ENCODE measurements at regions not wholly inside any gene's neighbourhood (a gene's known extent, or its start where the extent isn't known, plus 50 kb on each side); places are given as distances from the start of the nearest gene placed in this dataset.

- H3K27me3 Mint-ChIP-seq (ENCODE audit: low read depth): no peaks in the 10 kb centered on the region
- H3K27ac Mint-ChIP-seq: no peak overlapping the region
- peaks cover 35% of the 10 kb centered on the region for H3K9me3 Mint-ChIP-seq
- H3K4me3 Mint-ChIP-seq: no peak overlapping the region
- no peaks in the 10 kb centered on the region for H3K4me1 Mint-ChIP-seq (ENCODE audit: low read depth)
- no peaks in the 10 kb centered on the region for H3K36me3 Mint-ChIP-seq (ENCODE audit: low read depth)
- no peak for DNase-seq (ENCODE audit: low spot score)
Observed at GRCh38 chr2:51410331-51410730, 378.4 kb upstream of the NRXN1 start.

GRCh38 chr2:51409920-51410319 lies 378.0 kb upstream of the NRXN1 start:
- no peaks in the 10 kb centered on the region for H3K4me1 Mint-ChIP-seq (ENCODE audit: low read depth)
- H3K9me3 Mint-ChIP-seq: peaks cover 37% of the 10 kb centered on the region
- H3K27me3 Mint-ChIP-seq (ENCODE audit: low read depth): no peaks in the 10 kb centered on the region
- no peak overlapping the region for H3K4me3 Mint-ChIP-seq
- H3K36me3 Mint-ChIP-seq (ENCODE audit: low read depth): no peaks in the 10 kb centered on the region
- no peak for DNase-seq (ENCODE audit: low spot score)
- H3K27ac Mint-ChIP-seq: no peak overlapping the region

GRCh38 chr2:51404226-51404625 lies 372.3 kb upstream of the NRXN1 start:
- H3K27ac Mint-ChIP-seq: no peak overlapping the region

GRCh38 chr2:51401546-51401945 lies 369.6 kb upstream of the NRXN1 start:
- no peak for DNase-seq (ENCODE audit: low spot score)
- peaks cover 43% of the 10 kb centered on the region for H3K9me3 Mint-ChIP-seq
- H3K27me3 Mint-ChIP-seq (ENCODE audit: low read depth): no peaks in the 10 kb centered on the region
- no peaks in the 10 kb centered on the region for H3K36me3 Mint-ChIP-seq (ENCODE audit: low read depth)
- no peaks in the 10 kb centered on the region for H3K4me1 Mint-ChIP-seq (ENCODE audit: low read depth)
- no peak overlapping the region for H3K4me3 Mint-ChIP-seq
- no peak overlapping the region for H3K27ac Mint-ChIP-seq

More at GRCh38 chr2:51404226-51404625, 372.3 kb upstream of the NRXN1 start:
- H3K27me3 Mint-ChIP-seq (ENCODE audit: low read depth): no peaks in the 10 kb centered on the region
- H3K4me1 Mint-ChIP-seq (ENCODE audit: low read depth): no peaks in the 10 kb centered on the region
- no peak overlapping the region for H3K4me3 Mint-ChIP-seq
- peaks cover 45% of the 10 kb centered on the region for H3K9me3 Mint-ChIP-seq
- H3K36me3 Mint-ChIP-seq (ENCODE audit: low read depth): no peaks in the 10 kb centered on the region
- DNase-seq (ENCODE audit: low spot score): no peak

GRCh38 chr2:51387235-51387634 lies 355.3 kb upstream of the NRXN1 start:
- peaks cover 29% of the 10 kb centered on the region for H3K9me3 Mint-ChIP-seq
- no peak for DNase-seq (ENCODE audit: low spot score)
- H3K4me1 Mint-ChIP-seq (ENCODE audit: low read depth): no peaks in the 10 kb centered on the region
- H3K27ac Mint-ChIP-seq: no peak overlapping the region
- no peaks in the 10 kb centered on the region for H3K36me3 Mint-ChIP-seq (ENCODE audit: low read depth)
- no peak overlapping the region for H3K4me3 Mint-ChIP-seq
- no peaks in the 10 kb centered on the region for H3K27me3 Mint-ChIP-seq (ENCODE audit: low read depth)

GRCh38 chr2:51379997-51380396 lies 348.1 kb upstream of the NRXN1 start:
- no peaks in the 10 kb centered on the region for H3K27me3 Mint-ChIP-seq (ENCODE audit: low read depth)
- H3K4me3 Mint-ChIP-seq: no peak overlapping the region
- H3K4me1 Mint-ChIP-seq (ENCODE audit: low read depth): no peaks in the 10 kb centered on the region
- H3K36me3 Mint-ChIP-seq (ENCODE audit: low read depth): no peaks in the 10 kb centered on the region
- peaks cover 18% of the 10 kb centered on the region for H3K9me3 Mint-ChIP-seq
- DNase-seq (ENCODE audit: low spot score): no peak
- no peak overlapping the region for H3K27ac Mint-ChIP-seq

GRCh38 chr2:51368250-51368649 lies 336.3 kb upstream of the NRXN1 start:
- Mint-ChIP-seq H3K36me3 (ENCODE audit: low read depth) (no peaks in the 10 kb centered on the region), H3K27me3 (ENCODE audit: low read depth) (no peaks in the 10 kb centered on the region), H3K4me1 (ENCODE audit: low read depth) (no peaks in the 10 kb centered on the region), H3K9me3 (peaks cover 14% of the 10 kb centered on the region), H3K4me3 (no peak overlapping the region), H3K27ac (no peak overlapping the region)
- DNase-seq (ENCODE audit: low spot score): no peak

GRCh38 chr2:51350100-51350499 lies 318.2 kb upstream of the NRXN1 start:
- Mint-ChIP-seq H3K27ac (no peak overlapping the region), H3K4me1 (ENCODE audit: low read depth) (no peaks in the 10 kb centered on the region), H3K4me3 (no peak overlapping the region), H3K36me3 (ENCODE audit: low read depth) (no peaks in the 10 kb centered on the region), H3K27me3 (ENCODE audit: low read depth) (no peaks in the 10 kb centered on the region), H3K9me3 (peaks cover 27% of the 10 kb centered on the region)
- no peak for DNase-seq (ENCODE audit: low spot score)

- H3K9me3 Mint-ChIP-seq: peaks cover 19% of the 10 kb centered on the region
- no peak overlapping the region for H3K4me3 Mint-ChIP-seq
- DNase-seq (ENCODE audit: low spot score): no peak
- H3K27me3 Mint-ChIP-seq (ENCODE audit: low read depth): no peaks in the 10 kb centered on the region
- H3K4me1 Mint-ChIP-seq (ENCODE audit: low read depth): no peaks in the 10 kb centered on the region
- H3K36me3 Mint-ChIP-seq (ENCODE audit: low read depth): no peaks in the 10 kb centered on the region
- no peak overlapping the region for H3K27ac Mint-ChIP-seq
Observed at GRCh38 chr2:51344886-51345285, 313.0 kb upstream of the NRXN1 start.

GRCh38 chr2:51335087-51336058 lies 303.4 kb upstream of the NRXN1 start:
- DNase-seq (ENCODE audit: low spot score): no peak
- H3K9me3 Mint-ChIP-seq: peaks cover 23% of the 10 kb centered on the region
- H3K4me1 Mint-ChIP-seq (ENCODE audit: low read depth): no peaks in the 10 kb centered on the region
- H3K27me3 Mint-ChIP-seq (ENCODE audit: low read depth): no peaks in the 10 kb centered on the region
- H3K27ac Mint-ChIP-seq: no peak overlapping the region
- H3K4me3 Mint-ChIP-seq: no peak overlapping the region
- H3K36me3 Mint-ChIP-seq (ENCODE audit: low read depth): no peaks in the 10 kb centered on the region

- no peaks in the 10 kb centered on the region for H3K27me3 Mint-ChIP-seq (ENCODE audit: low read depth)
- H3K36me3 Mint-ChIP-seq (ENCODE audit: low read depth): no peaks in the 10 kb centered on the region
- no peaks in the 10 kb centered on the region for H3K4me1 Mint-ChIP-seq (ENCODE audit: low read depth)
- peaks cover 37% of the 10 kb centered on the region for H3K9me3 Mint-ChIP-seq
- H3K4me3 Mint-ChIP-seq: no peak overlapping the region
- no peak overlapping the region for H3K27ac Mint-ChIP-seq
- DNase-seq (ENCODE audit: low spot score): no peak
Observed at GRCh38 chr2:51329512-51329911, 297.6 kb upstream of the NRXN1 start.

- no peaks in the 10 kb centered on the region for H3K36me3 Mint-ChIP-seq (ENCODE audit: low read depth)
- H3K4me1 Mint-ChIP-seq (ENCODE audit: low read depth): no peaks in the 10 kb centered on the region
- no peak overlapping the region for H3K27ac Mint-ChIP-seq
- H3K9me3 Mint-ChIP-seq: peaks cover 29% of the 10 kb centered on the region
- H3K4me3 Mint-ChIP-seq: no peak overlapping the region
- no peak for DNase-seq (ENCODE audit: low spot score)
- no peaks in the 10 kb centered on the region for H3K27me3 Mint-ChIP-seq (ENCODE audit: low read depth)
Observed at GRCh38 chr2:51324051-51324450, 292.1 kb upstream of the NRXN1 start.

- DNase-seq (ENCODE audit: low spot score): no peak
- Mint-ChIP-seq H3K36me3 (ENCODE audit: low read depth) (no peaks in the 10 kb centered on the region), H3K4me3 (no peak overlapping the region), H3K4me1 (ENCODE audit: low read depth) (no peaks in the 10 kb centered on the region), H3K27ac (no peak overlapping the region), H3K27me3 (ENCODE audit: low read depth) (no peaks in the 10 kb centered on the region), H3K9me3 (peaks cover 31% of the 10 kb centered on the region)
Observed at GRCh38 chr2:51322613-51323012, 290.7 kb upstream of the NRXN1 start.

GRCh38 chr2:51304311-51304710 lies 272.4 kb upstream of the NRXN1 start:
- Mint-ChIP-seq H3K4me3 (no peak overlapping the region), H3K27me3 (ENCODE audit: low read depth) (no peaks in the 10 kb centered on the region), H3K27ac (no peak overlapping the region), H3K36me3 (ENCODE audit: low read depth) (no peaks in the 10 kb centered on the region), H3K9me3 (peaks cover 14% of the 10 kb centered on the region), H3K4me1 (ENCODE audit: low read depth) (no peaks in the 10 kb centered on the region)
- DNase-seq (ENCODE audit: low spot score): no peak

GRCh38 chr2:51301381-51301780 lies 269.4 kb upstream of the NRXN1 start:
- no peaks in the 10 kb centered on the region for H3K27me3 Mint-ChIP-seq (ENCODE audit: low read depth)
- H3K36me3 Mint-ChIP-seq (ENCODE audit: low read depth): no peaks in the 10 kb centered on the region
- H3K9me3 Mint-ChIP-seq: peaks cover 17% of the 10 kb centered on the region
- H3K4me1 Mint-ChIP-seq (ENCODE audit: low read depth): no peaks in the 10 kb centered on the region
- no peak overlapping the region for H3K4me3 Mint-ChIP-seq
- no peak overlapping the region for H3K27ac Mint-ChIP-seq
- no peak for DNase-seq (ENCODE audit: low spot score)
